ENCODE measurements at regions not wholly inside any gene's neighbourhood (a gene's known extent, or its start where the extent isn't known, plus 50 kb on each side); places are given as distances from the start of the nearest gene placed in this dataset.

DNA sequence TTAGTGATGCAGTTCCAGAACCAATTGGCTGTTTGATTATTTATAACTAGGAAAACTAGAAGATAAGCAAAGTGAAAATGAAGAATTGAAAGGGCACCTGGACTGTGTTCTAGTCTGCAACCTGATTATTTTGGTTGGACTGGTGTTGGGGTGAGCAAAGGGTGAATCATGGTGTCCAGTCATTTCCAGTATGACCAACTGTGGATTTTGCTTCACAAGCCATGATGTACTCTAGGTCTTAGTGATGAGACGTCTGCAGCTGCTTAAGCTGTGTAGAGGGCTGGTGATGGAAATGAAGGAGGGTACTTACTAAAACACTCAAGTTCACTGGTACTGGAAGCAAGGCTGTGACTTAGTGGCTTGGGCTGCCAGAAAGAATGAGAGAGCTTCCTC lies 193.2 kb upstream of the FRMD6 start:
- no peak for TF ChIP-seq SUZ12 (IDR thresholded peaks at IDR 0.05; ENCODE audit: extremely low read depth, insufficient read depth, insufficient read length)
- TF ChIP-seq ZNF274 (IDR thresholded peaks at IDR 0.05; ENCODE audit: low read depth, low read length) = no peak
